ENCODE measurements at regions not wholly inside any gene's neighbourhood (a gene's known extent, or its start where the extent isn't known, plus 50 kb on each side); places are given as distances from the start of the nearest gene placed in this dataset.

DNA sequence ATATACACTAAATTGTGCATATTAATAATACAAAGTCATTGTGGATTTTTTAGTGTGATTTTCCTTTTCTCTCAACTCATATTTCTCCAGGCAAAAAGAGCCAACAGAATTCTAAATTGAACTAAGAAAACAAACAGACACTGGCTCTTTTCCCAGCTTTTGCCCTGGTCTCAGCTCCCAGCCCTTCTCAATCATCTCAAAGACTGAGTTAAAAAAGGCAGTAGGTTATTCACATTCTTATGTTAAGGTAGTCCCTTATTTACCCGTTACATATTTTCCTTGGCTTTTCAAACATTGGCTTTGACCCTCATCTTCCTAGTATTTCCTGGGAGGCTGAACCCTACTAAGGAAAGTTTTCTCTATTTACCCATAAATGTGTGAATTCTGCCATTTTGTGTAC is 753.6 kb downstream of the LIG4 start:
- no peak overlapping the region for H3K4me3 ChIP-seq
- WGBS (ENCODE audit: low lambda C conversion rate, missing lambda C conversion rate), result 88% methylated on average over 1 of the region's 1 CpG
- no peaks in the 10 kb centered on the region for H3K9me3 ChIP-seq (ENCODE audit: low read depth)
- H3K4me2 ChIP-seq, result no peak overlapping the region
- no peaks in the 10 kb centered on the region for H3K9me2 ChIP-seq (replicated peaks; ENCODE audit: insufficient read depth)
- no peak for DNase-seq (ENCODE audit: low spot score)
- H4K20me1 ChIP-seq (ENCODE audit: insufficient read depth, poor library complexity, severe bottlenecking), result no peaks in the 10 kb centered on the region
- TF ChIP-seq, protein P1, sequence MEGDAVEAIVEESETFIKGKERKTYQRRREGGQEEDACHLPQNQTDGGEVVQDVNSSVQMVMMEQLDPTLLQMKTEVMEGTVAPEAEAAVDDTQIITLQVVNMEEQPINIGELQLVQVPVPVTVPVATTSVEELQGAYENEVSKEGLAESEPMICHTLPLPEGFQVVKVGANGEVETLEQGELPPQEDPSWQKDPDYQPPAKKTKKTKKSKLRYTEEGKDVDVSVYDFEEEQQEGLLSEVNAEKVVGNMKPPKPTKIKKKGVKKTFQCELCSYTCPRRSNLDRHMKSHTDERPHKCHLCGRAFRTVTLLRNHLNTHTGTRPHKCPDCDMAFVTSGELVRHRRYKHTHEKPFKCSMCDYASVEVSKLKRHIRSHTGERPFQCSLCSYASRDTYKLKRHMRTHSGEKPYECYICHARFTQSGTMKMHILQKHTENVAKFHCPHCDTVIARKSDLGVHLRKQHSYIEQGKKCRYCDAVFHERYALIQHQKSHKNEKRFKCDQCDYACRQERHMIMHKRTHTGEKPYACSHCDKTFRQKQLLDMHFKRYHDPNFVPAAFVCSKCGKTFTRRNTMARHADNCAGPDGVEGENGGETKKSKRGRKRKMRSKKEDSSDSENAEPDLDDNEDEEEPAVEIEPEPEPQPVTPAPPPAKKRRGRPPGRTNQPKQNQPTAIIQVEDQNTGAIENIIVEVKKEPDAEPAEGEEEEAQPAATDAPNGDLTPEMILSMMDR (IDR thresholded peaks at IDR 0.05; ENCODE audit: poor library complexity), result no peak
- TF ChIP-seq EZH2phosphoT487 (IDR thresholded peaks at IDR 0.05; ENCODE audit: low read depth, severe bottlenecking, unreplicated experiment) (no peak), EZH2 (IDR thresholded peaks at IDR 0.05; ENCODE audit: borderline replicate concordance) (no peak)
- peaks cover 8% of the 10 kb centered on the region for H3K4me1 ChIP-seq (ENCODE audit: insufficient read depth)
- H3K36me3 ChIP-seq (replicated peaks; ENCODE audit: insufficient read depth, low read depth), result no peaks in the 10 kb centered on the region
- H3K27me3 ChIP-seq, result no peaks in the 10 kb centered on the region
- H3K27ac ChIP-seq, result no peak overlapping the region
- H3K79me2 ChIP-seq, result no peaks in the 10 kb centered on the region
- no peak overlapping the region for H2AFZ ChIP-seq

DNA sequence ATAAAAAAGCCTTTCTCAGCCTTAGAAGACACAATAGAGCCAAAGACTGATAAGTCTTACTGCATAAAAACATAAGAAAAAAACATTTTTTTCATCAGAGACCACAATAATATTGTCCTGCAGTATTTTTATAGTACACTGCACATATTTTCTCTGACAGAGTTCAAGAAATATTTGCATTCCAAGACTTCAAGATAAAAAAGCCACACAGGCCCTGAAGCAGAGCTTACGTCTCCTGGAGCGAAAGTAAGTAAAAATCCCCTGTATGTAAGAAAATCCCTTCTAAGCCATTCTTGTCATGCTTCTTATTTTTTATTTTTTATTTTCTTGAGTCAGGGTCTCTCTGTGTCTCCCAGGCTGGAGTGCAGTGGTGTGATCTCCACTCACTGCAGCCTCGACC is 755.9 kb downstream of the LIG4 start:
- Histone ChIP-seq H3K79me2 (no peaks in the 10 kb centered on the region), H2AFZ (no peak overlapping the region), H3K27ac (peak overlapping the region; percentile 31), H3K4me3 (no peak overlapping the region), H3K9me3 (ENCODE audit: low read depth) (no peaks in the 10 kb centered on the region), H3K27me3 (no peaks in the 10 kb centered on the region), H4K20me1 (ENCODE audit: insufficient read depth, poor library complexity, severe bottlenecking) (no peaks in the 10 kb centered on the region), H3K36me3 (replicated peaks; ENCODE audit: insufficient read depth, low read depth) (no peaks in the 10 kb centered on the region), H3K4me1 (ENCODE audit: insufficient read depth) (peaks cover 8% of the 10 kb centered on the region), H3K4me2 (peak overlapping the region; percentile 16), H3K9me2 (replicated peaks; ENCODE audit: insufficient read depth) (no peaks in the 10 kb centered on the region)
- peak; percentile 15 for DNase-seq (ENCODE audit: low spot score)
- no peak for TF ChIP-seq EZH2 (IDR thresholded peaks at IDR 0.05; ENCODE audit: borderline replicate concordance)
- no peak for TF ChIP-seq EZH2phosphoT487 (IDR thresholded peaks at IDR 0.05; ENCODE audit: low read depth, severe bottlenecking, unreplicated experiment)
- TF ChIP-seq, protein P1 (IDR thresholded peaks at IDR 0.05; ENCODE audit: poor library complexity), result no peak
- 59% methylated on average over 3 of the region's 3 CpGs for WGBS (ENCODE audit: low lambda C conversion rate, missing lambda C conversion rate)

DNA sequence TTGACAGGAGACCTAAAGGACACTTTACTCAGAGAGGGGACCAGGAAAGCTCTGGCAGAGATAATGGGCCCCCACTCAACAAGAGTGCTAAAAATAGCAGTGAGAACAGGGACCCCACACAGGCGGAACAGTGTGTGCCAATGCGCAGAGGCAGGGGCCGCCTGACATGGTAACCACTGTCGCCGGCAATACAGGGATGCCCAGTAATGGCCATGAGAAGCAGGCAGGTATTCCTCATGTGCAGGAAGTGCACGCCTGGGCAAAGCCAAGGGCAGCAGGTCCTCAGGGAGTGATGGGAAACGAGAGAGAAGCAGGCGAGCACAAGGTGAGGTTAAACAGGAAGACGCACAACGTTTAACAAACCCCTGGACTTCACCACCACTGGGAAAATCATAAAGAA is 757.1 kb downstream of the LIG4 start:
- Histone ChIP-seq H3K9me2 (replicated peaks; ENCODE audit: insufficient read depth) (no peaks in the 10 kb centered on the region), H3K36me3 (replicated peaks; ENCODE audit: insufficient read depth, low read depth) (no peaks in the 10 kb centered on the region), H3K4me1 (ENCODE audit: insufficient read depth) (peaks cover 8% of the 10 kb centered on the region), H2AFZ (no peak overlapping the region), H3K27ac (no peak overlapping the region), H3K27me3 (no peaks in the 10 kb centered on the region), H3K79me2 (no peaks in the 10 kb centered on the region), H3K9me3 (ENCODE audit: low read depth) (no peaks in the 10 kb centered on the region), H4K20me1 (ENCODE audit: insufficient read depth, poor library complexity, severe bottlenecking) (no peaks in the 10 kb centered on the region), H3K4me2 (no peak overlapping the region), H3K4me3 (no peak overlapping the region)
- WGBS (ENCODE audit: low lambda C conversion rate, missing lambda C conversion rate), result 94% methylated on average over 10 of the region's 10 CpGs
- no peak for TF ChIP-seq EZH2phosphoT487 (IDR thresholded peaks at IDR 0.05; ENCODE audit: low read depth, severe bottlenecking, unreplicated experiment)
- TF ChIP-seq, protein P1 (IDR thresholded peaks at IDR 0.05; ENCODE audit: poor library complexity), result no peak
- no peak for TF ChIP-seq EZH2 (IDR thresholded peaks at IDR 0.05; ENCODE audit: borderline replicate concordance)
- no peak for DNase-seq (ENCODE audit: low spot score)

DNA sequence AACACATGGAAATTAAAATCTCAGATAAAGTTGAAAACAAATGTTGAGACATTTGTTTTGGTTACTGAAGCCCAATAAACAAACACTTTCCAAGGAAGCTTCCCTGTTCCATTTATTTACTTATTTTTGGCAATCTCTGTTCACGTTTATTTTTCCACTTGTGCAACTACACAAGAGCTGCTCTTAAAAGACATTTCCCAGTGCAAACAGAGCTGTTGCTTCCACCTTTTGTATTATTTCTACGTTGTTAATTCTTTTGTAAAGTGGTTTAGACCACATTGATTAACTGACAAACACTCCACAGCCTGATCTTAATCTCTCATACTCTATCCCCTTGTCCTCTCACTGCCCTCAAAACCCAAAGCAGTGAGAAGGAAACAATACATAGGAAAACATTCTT is 757.6 kb downstream of the LIG4 start:
- Histone ChIP-seq H2AFZ (no peak overlapping the region), H3K4me1 (ENCODE audit: insufficient read depth) (peaks cover 8% of the 10 kb centered on the region), H3K9me2 (replicated peaks; ENCODE audit: insufficient read depth) (no peaks in the 10 kb centered on the region), H3K27ac (no peak overlapping the region), H3K79me2 (no peaks in the 10 kb centered on the region), H3K9me3 (ENCODE audit: low read depth) (no peaks in the 10 kb centered on the region), H3K4me2 (no peak overlapping the region), H3K27me3 (no peaks in the 10 kb centered on the region), H4K20me1 (ENCODE audit: insufficient read depth, poor library complexity, severe bottlenecking) (no peaks in the 10 kb centered on the region), H3K4me3 (no peak overlapping the region), H3K36me3 (replicated peaks; ENCODE audit: insufficient read depth, low read depth) (no peaks in the 10 kb centered on the region)
- no peak for DNase-seq (ENCODE audit: low spot score)
- WGBS (ENCODE audit: low lambda C conversion rate, missing lambda C conversion rate), result 30% methylated on average over 2 of the region's 2 CpGs
- TF ChIP-seq, protein P1 (IDR thresholded peaks at IDR 0.05; ENCODE audit: poor library complexity), result no peak
- TF ChIP-seq EZH2phosphoT487 (IDR thresholded peaks at IDR 0.05; ENCODE audit: low read depth, severe bottlenecking, unreplicated experiment), result no peak
- TF ChIP-seq EZH2 (IDR thresholded peaks at IDR 0.05; ENCODE audit: borderline replicate concordance), result no peak

All from hepatocyte (in vitro differentiated cells).